ENCODE measurements at regions not wholly inside any gene's neighbourhood (a gene's known extent, or its start where the extent isn't known, plus 50 kb on each side); places are given as distances from the start of the nearest gene placed in this dataset.

DNA sequence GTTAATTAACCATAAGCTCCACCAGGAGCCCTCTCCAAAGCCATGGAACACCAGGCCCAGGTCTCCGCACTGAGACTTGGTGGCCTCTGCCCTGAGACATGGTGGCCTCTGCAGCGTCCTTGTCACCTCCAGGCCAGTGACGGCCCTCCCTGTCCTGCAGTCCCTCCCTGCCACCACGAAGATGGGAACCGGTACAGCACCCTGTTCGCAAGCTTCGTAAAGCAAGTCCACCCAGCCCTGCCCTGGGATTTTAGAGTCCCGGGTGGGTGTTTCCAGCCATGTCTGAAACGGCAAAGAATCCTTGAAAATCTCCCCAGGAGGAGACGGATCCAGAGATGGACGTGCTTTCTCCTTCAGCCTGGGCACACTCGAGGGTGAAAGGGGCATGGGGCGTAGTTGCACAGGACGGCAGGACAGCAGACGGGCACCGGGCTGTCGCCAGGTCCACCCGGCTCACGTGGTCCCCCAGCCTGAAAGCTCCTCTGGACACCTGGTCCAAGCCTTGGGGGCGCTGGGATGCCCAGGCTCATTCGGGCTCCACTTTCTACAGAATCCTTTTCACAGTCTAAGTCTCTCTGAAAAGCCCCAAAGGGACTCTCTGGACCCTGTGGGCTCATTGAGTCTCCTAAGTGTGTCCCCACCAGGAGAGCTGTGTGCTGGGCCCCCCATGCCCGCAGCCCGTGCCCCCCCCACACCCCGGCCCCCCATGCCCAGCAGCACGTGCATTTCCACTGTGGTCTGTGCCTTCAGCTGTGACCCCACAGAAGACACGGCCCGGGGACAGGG is 456.2 kb downstream of the BRD1 start:
- TF ChIP-seq, protein P1, sequence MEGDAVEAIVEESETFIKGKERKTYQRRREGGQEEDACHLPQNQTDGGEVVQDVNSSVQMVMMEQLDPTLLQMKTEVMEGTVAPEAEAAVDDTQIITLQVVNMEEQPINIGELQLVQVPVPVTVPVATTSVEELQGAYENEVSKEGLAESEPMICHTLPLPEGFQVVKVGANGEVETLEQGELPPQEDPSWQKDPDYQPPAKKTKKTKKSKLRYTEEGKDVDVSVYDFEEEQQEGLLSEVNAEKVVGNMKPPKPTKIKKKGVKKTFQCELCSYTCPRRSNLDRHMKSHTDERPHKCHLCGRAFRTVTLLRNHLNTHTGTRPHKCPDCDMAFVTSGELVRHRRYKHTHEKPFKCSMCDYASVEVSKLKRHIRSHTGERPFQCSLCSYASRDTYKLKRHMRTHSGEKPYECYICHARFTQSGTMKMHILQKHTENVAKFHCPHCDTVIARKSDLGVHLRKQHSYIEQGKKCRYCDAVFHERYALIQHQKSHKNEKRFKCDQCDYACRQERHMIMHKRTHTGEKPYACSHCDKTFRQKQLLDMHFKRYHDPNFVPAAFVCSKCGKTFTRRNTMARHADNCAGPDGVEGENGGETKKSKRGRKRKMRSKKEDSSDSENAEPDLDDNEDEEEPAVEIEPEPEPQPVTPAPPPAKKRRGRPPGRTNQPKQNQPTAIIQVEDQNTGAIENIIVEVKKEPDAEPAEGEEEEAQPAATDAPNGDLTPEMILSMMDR (IDR thresholded peaks at IDR 0.05; ENCODE audit: borderline replicate concordance, insufficient read depth, low read depth, low read length) = no peak
- no peak overlapping the region for H3K4me3 ChIP-seq (ENCODE audit: low read depth, low read length)

DNA sequence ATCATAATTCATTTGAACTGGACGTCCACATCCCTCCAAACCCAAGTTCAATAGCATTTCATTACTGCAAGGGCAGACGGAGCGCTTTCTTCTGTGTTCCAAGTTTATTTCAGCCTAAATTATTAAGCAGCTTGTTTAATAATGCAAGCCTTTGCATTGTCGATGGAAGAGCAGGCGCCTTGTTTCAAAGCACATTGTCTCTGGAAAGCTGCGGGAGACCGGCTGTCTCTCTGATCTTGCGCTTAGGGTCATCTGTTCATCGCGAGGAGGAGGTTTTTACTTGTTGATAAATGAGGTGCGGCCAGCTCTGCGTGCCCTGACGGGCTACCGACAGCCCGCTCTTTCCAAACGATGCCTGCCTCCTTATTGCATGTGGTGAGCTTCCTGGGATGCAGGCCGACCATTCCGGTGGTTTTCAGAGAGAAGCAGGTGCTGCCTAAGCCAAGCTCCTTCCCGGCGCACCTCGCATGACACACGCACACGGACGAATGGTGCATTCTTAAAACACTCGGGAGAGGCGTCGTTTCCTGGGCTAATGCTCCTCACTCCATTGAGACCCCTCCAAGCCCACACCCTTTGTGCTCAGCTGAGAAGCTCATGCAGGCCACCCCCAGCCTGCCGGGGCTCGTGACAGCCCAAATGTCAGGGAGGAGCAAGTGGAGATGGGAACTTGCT is 456.9 kb downstream of the BRD1 start:
- TF ChIP-seq, protein P1 (IDR thresholded peaks at IDR 0.05; ENCODE audit: borderline replicate concordance, insufficient read depth, low read depth, low read length) = no peak
- no peak overlapping the region for H3K4me3 ChIP-seq (ENCODE audit: low read depth, low read length)

DNA sequence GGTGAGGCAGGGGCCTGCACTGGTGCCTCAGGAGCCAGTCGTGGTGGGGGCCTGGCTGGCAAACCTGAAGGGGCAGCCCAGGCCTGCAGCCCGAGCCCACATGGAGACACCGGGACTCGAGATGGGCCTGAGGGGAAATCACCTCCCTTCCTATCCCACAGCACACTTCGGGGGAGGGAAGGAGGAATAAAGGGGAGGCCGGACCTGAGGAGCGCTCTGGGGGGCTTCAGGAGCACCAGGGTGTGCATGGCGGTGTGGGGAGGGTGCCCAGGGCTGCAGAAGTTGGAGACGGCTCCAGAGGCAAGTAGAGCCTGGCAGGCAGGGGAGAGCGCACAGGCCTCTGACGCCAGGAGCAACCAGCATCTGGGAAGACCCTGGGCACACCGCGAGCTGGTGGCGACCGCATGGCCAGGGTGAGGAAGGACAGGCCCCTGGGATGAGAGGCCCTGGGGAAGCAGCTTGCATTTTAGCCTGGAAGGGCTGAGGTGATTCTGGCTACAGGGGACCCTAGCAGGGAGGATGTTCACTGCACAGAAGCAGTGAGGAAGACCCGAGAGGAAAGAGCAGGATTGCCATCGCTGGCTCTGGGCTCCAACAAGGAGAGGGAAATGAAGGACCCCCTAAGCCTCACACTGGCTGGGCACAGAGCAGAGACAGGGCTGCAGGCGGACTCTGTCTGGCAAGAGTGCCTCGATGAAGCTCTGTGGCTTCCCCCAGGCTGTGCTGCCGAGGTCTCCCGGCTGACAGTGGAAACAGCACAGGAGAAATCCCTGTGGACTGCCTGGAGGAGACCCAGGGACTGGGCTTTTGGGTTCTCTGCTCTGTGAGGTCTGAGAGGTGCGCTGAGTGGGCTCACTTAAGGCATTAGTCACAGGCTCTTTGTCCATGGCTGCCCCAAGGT is 457.7 kb downstream of the BRD1 start:
- H3K4me3 ChIP-seq (ENCODE audit: low read depth, low read length) = no peak overlapping the region
- TF ChIP-seq, protein P1 (IDR thresholded peaks at IDR 0.05; ENCODE audit: borderline replicate concordance, insufficient read depth, low read depth, low read length) = no peak

DNA sequence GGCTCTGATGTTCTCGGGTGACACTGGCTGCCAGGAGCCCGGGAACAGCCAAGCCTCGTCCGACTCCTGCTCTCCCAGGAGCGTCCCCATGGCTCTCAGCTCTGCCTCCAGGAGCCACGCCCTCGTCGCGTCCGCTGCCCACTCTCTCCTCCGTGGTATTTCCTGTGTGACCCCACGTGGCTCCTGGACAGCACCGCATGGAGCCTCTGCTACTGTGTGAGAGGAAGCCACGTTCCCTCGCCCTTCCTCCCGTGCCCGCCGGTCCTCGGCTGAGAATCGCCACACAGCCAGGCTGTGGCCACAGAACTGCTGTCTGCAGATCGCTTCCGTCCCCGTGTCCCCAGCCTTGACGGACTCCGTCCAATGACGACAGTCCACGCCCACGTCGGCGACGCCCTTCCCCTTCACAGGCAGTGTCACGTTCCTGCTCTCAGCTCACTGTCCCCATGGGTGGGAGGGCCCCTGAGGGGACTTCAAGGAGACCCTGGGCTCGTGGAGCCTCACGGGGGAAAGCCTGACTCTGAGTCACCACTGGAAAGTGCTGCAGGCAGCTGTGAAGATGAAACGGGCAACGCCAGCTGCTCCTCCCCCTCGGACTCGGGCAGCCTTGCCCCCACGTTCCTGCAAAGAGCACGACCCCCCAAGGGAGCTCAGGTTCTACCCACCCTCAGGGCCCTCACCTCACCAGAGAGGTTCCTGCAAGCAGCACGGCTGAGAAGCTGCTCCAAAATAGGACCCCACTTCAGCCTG is 458.5 kb downstream of the BRD1 start:
- TF ChIP-seq, protein P1 (IDR thresholded peaks at IDR 0.05; ENCODE audit: borderline replicate concordance, insufficient read depth, low read depth, low read length) = no peak
- no peak overlapping the region for H3K4me3 ChIP-seq (ENCODE audit: low read depth, low read length)

DNA sequence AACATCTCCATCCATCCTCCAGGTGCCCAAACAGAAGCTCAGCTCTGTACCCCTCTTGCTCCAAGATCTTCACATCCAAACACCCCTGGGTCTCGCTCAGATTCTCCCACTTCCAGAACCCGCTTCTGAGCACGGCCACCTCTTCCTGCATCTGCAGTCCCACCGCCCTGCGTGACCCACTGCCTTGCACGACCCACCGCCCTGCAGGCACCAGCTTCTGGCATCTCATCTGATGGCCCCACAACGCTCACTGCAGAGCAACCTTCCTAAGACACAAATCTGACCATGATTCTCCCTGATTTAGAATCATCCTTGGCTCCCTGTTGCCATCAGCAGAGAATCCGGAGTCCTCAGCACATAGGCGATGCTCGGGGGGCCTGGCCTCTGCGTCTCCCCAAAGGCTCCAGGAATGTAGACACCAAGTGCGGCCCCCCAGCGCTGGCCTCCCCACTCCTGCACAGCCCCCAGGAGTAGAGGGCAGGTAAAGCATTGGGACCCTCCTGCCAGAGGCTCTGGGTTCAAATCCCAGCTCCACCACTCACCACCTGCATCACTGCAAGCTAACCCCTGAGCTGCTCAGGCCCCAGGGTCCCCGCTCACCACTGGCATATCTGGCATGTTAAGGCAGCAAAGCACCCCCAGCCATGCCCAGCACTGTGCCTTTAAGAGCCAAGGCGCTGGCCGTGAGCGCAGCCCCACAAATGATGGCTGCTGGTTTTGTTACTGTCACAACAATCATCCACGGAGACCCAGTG is 459.3 kb downstream of the BRD1 start:
- no peak overlapping the region for H3K4me3 ChIP-seq (ENCODE audit: low read depth, low read length)
- TF ChIP-seq, protein P1 (IDR thresholded peaks at IDR 0.05; ENCODE audit: borderline replicate concordance, insufficient read depth, low read depth, low read length) = no peak
